MM.1S (cell line): ENCODE measurements at regions not wholly inside any gene's neighbourhood (a gene's known extent, or its start where the extent isn't known, plus 50 kb on each side); places are given as distances from the start of the nearest gene placed in this dataset.

ENCODE experiments used
- CTCF ChIP-seq: fragments of 300-600 bp; sonication (generic); IDR thresholded peaks from 2 replicates; pipeline ENCODE4 v1.5.1; 2016; ENCODE audit warnings: antibody characterized with exemption, low read length, mixed read lengths
- EZH2 ChIP-seq: fragments of 300-600 bp; sonication (generic); optimal IDR thresholded peaks from 2 replicates; pipeline ENCODE3; 2017; ENCODE audit warnings: low read depth, mild to moderate bottlenecking, antibody characterized with exemption, low read length, mixed read lengths
- EZH2phosphoT487 ChIP-seq: fragments of 300-600 bp; sonication (generic); IDR thresholded peaks from 2 replicates; pipeline ENCODE4 v1.6.1; 2018; ENCODE audit warnings: antibody characterized with exemption, low read length

- TF ChIP-seq CTCF (no peak), EZH2 (no peak), EZH2phosphoT487 (no peak)
Measured at GRCh38 chr7:28351450-28351849, 60.9 kb upstream of the CREB5 start.
